GM23338 (cell line): ENCODE measurements at regions not wholly inside any gene's neighbourhood (a gene's known extent, or its start where the extent isn't known, plus 50 kb on each side); places are given as distances from the start of the nearest gene placed in this dataset.

ENCODE experiments used
- ATAC-seq: fragments of 200-7000 bp; cut with Tn5 transposase; 3 replicates; pipeline ENCODE4 v1.9.1; 2020
- DNase-seq: peaks from one replicate; pipeline ENCODE4 v3.0.0-alpha.2; 2015; ENCODE audit warnings: low spot score
- H2AFZ ChIP-seq: fragments of 200-600 bp; sonication (generic); 2 replicates; pipeline ENCODE4 v1.8.0; 2016; ENCODE audit warnings: antibody characterized with exemption, mild to moderate bottlenecking, moderate library complexity
- H3F3A ChIP-seq: fragments of 200-600 bp; sonication (generic); replicated peaks from 2 replicates; pipeline ENCODE4 v1.8.0; 2017; ENCODE audit warnings: antibody characterized with exemption, mixed run types, low read depth
- H3K27ac ChIP-seq: fragments of 200-600 bp; sonication (generic); 2 replicates; pipeline ENCODE4 v1.6.1; 2016; ENCODE audit warnings: low read depth
- H3K27me3 ChIP-seq: fragments of 200-600 bp; sonication (generic); 2 replicates; pipeline ENCODE4 v1.8.0; 2016; ENCODE audit warnings: mild to moderate bottlenecking, mixed run types, moderate library complexity; ENCODE audit not compliant: insufficient read depth
- H3K36me3 ChIP-seq: fragments of 200-600 bp; sonication (generic); 2 replicates; pipeline ENCODE4 v1.8.0; 2016; ENCODE audit warnings: mild to moderate bottlenecking; ENCODE audit not compliant: insufficient read depth
- H3K4me1 ChIP-seq: fragments of 200-600 bp; sonication (generic); 2 replicates; pipeline ENCODE4 v1.8.0; 2016; ENCODE audit warnings: mild to moderate bottlenecking, moderate library complexity; ENCODE audit not compliant: insufficient read depth
- H3K4me2 ChIP-seq: fragments of 200-600 bp; sonication (generic); 2 replicates; pipeline ENCODE4 v1.7.1; 2017; ENCODE audit warnings: mixed run types
- H3K4me3 ChIP-seq: fragments of 200-600 bp; sonication (generic); 2 replicates; pipeline ENCODE4 v1.6.1; 2016; ENCODE audit warnings: mixed run types
- H3K79me2 ChIP-seq: fragments of 200-600 bp; sonication (generic); replicated peaks from 2 replicates; pipeline ENCODE4 v1.8.0; 2017; ENCODE audit warnings: mild to moderate bottlenecking; ENCODE audit not compliant: insufficient read depth
- H3K9me2 ChIP-seq: fragments of 200-600 bp; sonication (generic); 2 replicates; pipeline ENCODE4 v1.8.0; 2017; ENCODE audit not compliant: insufficient read depth
- H4K20me1 ChIP-seq: fragments of 200-600 bp; sonication (generic); replicated peaks from 2 replicates; pipeline ENCODE4 v1.8.0; 2017; ENCODE audit warnings: mild to moderate bottlenecking; ENCODE audit not compliant: insufficient read depth
- H3K27ac Mint-ChIP-seq: 2 replicates; pipeline ENCODE4 v1.8.0; 2020; ENCODE audit warnings: inconsistent platforms, mild to moderate bottlenecking, moderate library complexity, mixed read lengths
- H3K27me3 Mint-ChIP-seq: 3 replicates; pipeline ENCODE4 v1.8.0; 2022; ENCODE audit warnings: low read depth, mild to moderate bottlenecking, moderate library complexity, mixed read lengths, inconsistent platforms; ENCODE audit not compliant: insufficient read depth, poor library complexity
- H3K36me3 Mint-ChIP-seq: 3 replicates; pipeline ENCODE4 v1.8.0; 2021; ENCODE audit warnings: low read depth, mild to moderate bottlenecking, inconsistent platforms, moderate library complexity, mixed read lengths
- H3K4me1 Mint-ChIP-seq: 3 replicates; pipeline ENCODE4 v1.8.0; 2020; ENCODE audit warnings: mild to moderate bottlenecking, inconsistent platforms, mixed read lengths
- H3K4me3 Mint-ChIP-seq: 3 replicates; pipeline ENCODE4 v1.8.0; 2021; ENCODE audit warnings: moderate library complexity, mild to moderate bottlenecking, inconsistent platforms, mixed read lengths
- H3K9me3 Mint-ChIP-seq: 3 replicates; pipeline ENCODE4 v1.8.0; 2020; ENCODE audit warnings: moderate library complexity, mild to moderate bottlenecking, inconsistent platforms, mixed read lengths
- CREB1 ChIP-seq: fragments of 250-450 bp; sonication (Bioruptor Pico); IDR thresholded peaks from 2 replicates; pipeline ENCODE4 v1.5.0; 2020; ENCODE audit warnings: low read depth, mild to moderate bottlenecking, moderate library complexity
- ETS1 ChIP-seq: IDR thresholded peaks from 2 replicates; pipeline ENCODE4 v1.6.1; 2016; ENCODE audit warnings: antibody characterized with exemption
- EZH2 ChIP-seq: fragments of 200-600 bp; sonication (generic); IDR thresholded peaks from one replicate; pipeline ENCODE4 v1.8.0; 2017; ENCODE audit warnings: antibody characterized with exemption, mild to moderate bottlenecking, low read depth; ENCODE audit not compliant: unreplicated experiment
- EZH2phosphoT487 ChIP-seq: fragments of 200-600 bp; sonication (generic); IDR thresholded peaks from one replicate; pipeline ENCODE4 v1.8.1; 2018; ENCODE audit warnings: antibody characterized with exemption; ENCODE audit not compliant: unreplicated experiment
- JUNB ChIP-seq: IDR thresholded peaks from one replicate; pipeline ENCODE4 v1.6.1; 2016; ENCODE audit warnings: antibody characterized with exemption; ENCODE audit not compliant: unreplicated experiment
- NANOG ChIP-seq: IDR thresholded peaks from 2 replicates; pipeline ENCODE4 v1.6.1; 2016; ENCODE audit warnings: antibody characterized with exemption, borderline replicate concordance
- STAT1 ChIP-seq: IDR thresholded peaks from one replicate; pipeline ENCODE4 v1.6.1; 2016; ENCODE audit warnings: antibody characterized with exemption; ENCODE audit not compliant: unreplicated experiment
- ZNF114 ChIP-seq: fragments of 250-450 bp; sonication (Bioruptor Pico); IDR thresholded peaks from 2 replicates; pipeline ENCODE4 v1.5.0; 2020; ENCODE audit warnings: mild to moderate bottlenecking, moderate library complexity
- ZNF331 ChIP-seq: fragments of 250-450 bp; sonication (Bioruptor Pico); IDR thresholded peaks from 2 replicates; pipeline ENCODE4 v1.5.0; 2020; ENCODE audit warnings: low read depth, mild to moderate bottlenecking, moderate library complexity
- ZNF462 ChIP-seq: fragments of 250-450 bp; sonication (Bioruptor Pico); IDR thresholded peaks from 2 replicates; pipeline ENCODE4 v1.5.0; 2020; ENCODE audit warnings: mild to moderate bottlenecking, moderate library complexity
- TF ChIP-seq, protein P1 (sequence below), 2 experiments: fragments of 200-600 bp in 1 of 2; sonication (generic) in 1 of 2; conservative IDR thresholded peaks; 2 replicates each; pipeline versions ENCODE4 v1.5.1 to v1.6.1; 2016 to 2017; ENCODE audit warnings: antibody characterized with exemption in 2 of 2, low read depth in 2 of 2, mild to moderate bottlenecking in 2 of 2, moderate library complexity in 1 of 2

DNA sequence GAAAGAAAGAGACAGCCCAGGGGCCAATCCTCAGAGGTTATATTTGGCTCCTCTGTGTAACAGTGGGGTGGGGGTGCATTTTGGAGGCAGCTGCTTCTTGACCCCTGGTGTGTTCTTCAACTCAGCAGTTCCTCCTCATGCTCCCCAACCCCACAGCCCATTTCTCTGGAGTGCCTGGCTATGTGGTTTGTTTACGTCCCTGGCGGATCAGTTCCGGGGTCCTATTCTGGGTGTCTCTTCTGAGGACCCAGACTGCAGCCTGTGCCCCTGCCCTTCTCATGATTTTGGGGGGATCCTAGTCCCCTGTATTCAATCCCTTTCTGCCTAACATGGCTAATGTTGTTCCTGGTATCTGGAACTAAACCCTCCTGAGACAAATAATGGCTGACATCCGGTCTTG, 70.5 kb upstream of the SULF2 start (continued):
- TF ChIP-seq ZNF462 (no peak), ZNF114 (CRISPR knock-in tag) (no peak), EZH2phosphoT487 (no peak), STAT1 (no peak), NANOG (no peak), ZNF331 (CRISPR knock-in tag) (no peak), EZH2 (no peak), CREB1 (CRISPR knock-in tag) (no peak), ETS1 (no peak)

GRCh38 chr20:47854687-47855212, 69.5 kb upstream of the SULF2 start:
- Histone ChIP-seq H3K9me2 (no peaks in the 10 kb centered on the region; the same call in 1 of the 2 replicates), H4K20me1 (no peaks in the 10 kb centered on the region; the same call in 1 of the 2 replicates), H3K4me2 (no peak overlapping the region), H3K79me2 (no peaks in the 10 kb centered on the region), H3K4me3 (no peak overlapping the region), H2AFZ (0 out of 2 replicates have a peak overlapping the region, but pooled peaks have one; percentile 43), H3K36me3 (no peaks in the 10 kb centered on the region), H3K27ac (no peak overlapping the region), H3F3A (no peaks in the 10 kb centered on the region), H3K27me3 (no peaks in the 10 kb centered on the region), H3K4me1 (no peaks in the 10 kb centered on the region)
- Mint-ChIP-seq H3K4me1 (peaks cover 6% of the 10 kb centered on the region; the same call in 2 of the 3 replicates), H3K4me3 (no peak overlapping the region), H3K27me3 (peaks cover 5% of the 10 kb centered on the region), H3K36me3 (peaks cover 37% of the 10 kb centered on the region), H3K27ac (no peak overlapping the region), H3K9me3 (peaks cover 54% of the 10 kb centered on the region)
- peak; percentile 82 for DNase-seq
- no peak for TF ChIP-seq JUNB
- TF ChIP-seq, protein P1, sequence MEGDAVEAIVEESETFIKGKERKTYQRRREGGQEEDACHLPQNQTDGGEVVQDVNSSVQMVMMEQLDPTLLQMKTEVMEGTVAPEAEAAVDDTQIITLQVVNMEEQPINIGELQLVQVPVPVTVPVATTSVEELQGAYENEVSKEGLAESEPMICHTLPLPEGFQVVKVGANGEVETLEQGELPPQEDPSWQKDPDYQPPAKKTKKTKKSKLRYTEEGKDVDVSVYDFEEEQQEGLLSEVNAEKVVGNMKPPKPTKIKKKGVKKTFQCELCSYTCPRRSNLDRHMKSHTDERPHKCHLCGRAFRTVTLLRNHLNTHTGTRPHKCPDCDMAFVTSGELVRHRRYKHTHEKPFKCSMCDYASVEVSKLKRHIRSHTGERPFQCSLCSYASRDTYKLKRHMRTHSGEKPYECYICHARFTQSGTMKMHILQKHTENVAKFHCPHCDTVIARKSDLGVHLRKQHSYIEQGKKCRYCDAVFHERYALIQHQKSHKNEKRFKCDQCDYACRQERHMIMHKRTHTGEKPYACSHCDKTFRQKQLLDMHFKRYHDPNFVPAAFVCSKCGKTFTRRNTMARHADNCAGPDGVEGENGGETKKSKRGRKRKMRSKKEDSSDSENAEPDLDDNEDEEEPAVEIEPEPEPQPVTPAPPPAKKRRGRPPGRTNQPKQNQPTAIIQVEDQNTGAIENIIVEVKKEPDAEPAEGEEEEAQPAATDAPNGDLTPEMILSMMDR (conservative IDR thresholded peaks at IDR 0.05; ENCODE audit: low read depth in 2 of 2), result peak; percentile 48 to 89
- peak; percentile 92 for ATAC-seq
